ENCODE measurements at regions not wholly inside any gene's neighbourhood (a gene's known extent, or its start where the extent isn't known, plus 50 kb on each side); places are given as distances from the start of the nearest gene placed in this dataset.

DNA sequence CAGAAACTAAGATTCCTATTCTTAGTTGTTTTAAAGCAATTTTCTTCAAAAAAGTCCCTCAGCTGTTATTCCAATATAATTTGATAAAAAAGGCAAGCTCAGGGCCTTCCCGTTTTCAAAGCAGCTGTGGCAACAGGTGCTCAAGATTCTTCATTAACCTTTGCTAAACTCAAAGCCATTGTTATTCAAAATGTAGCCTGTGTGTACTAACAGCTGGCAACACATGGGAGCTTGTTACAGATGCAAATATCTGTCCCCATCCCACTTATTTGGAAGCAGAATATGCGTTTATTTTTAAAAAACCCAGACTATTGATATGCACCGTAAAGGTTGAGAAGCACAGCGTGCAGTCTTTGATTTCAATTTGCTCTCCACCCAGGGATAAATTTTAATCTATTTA, 210.4 kb upstream of the SYT10 start:
- TF ChIP-seq ZC3H10 (CRISPR knock-in tag; IDR thresholded peaks at IDR 0.05) (no peak), RARB (CRISPR knock-in tag; IDR thresholded peaks at IDR 0.05) (no peak), OSR1 (CRISPR knock-in tag; IDR thresholded peaks at IDR 0.05) (no peak), ZNF70 (CRISPR knock-in tag; IDR thresholded peaks at IDR 0.05) (no peak), SNAI2 (CRISPR knock-in tag; IDR thresholded peaks at IDR 0.05) (no peak), PPARA (CRISPR knock-in tag; IDR thresholded peaks at IDR 0.05; ENCODE audit: borderline replicate concordance) (no peak), BACH2 (CRISPR knock-in tag; IDR thresholded peaks at IDR 0.05; ENCODE audit: borderline replicate concordance) (no peak), ZFP30 (CRISPR knock-in tag; IDR thresholded peaks at IDR 0.05) (no peak), POU6F1 (CRISPR knock-in tag; IDR thresholded peaks at IDR 0.05; ENCODE audit: borderline replicate concordance, low read depth) (no peak), TOX (CRISPR knock-in tag; IDR thresholded peaks at IDR 0.05; ENCODE audit: borderline replicate concordance) (no peak)
- TF ChIP-seq, protein P1, sequence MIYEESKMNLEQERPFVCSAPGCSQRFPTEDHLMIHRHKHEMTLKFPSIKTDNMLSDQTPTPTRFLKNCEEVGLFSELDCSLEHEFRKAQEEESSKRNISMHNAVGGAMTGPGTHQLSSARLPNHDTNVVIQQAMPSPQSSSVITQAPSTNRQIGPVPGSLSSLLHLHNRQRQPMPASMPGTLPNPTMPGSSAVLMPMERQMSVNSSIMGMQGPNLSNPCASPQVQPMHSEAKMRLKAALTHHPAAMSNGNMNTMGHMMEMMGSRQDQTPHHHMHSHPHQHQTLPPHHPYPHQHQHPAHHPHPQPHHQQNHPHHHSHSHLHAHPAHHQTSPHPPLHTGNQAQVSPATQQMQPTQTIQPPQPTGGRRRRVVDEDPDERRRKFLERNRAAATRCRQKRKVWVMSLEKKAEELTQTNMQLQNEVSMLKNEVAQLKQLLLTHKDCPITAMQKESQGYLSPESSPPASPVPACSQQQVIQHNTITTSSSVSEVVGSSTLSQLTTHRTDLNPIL (CRISPR knock-in tag; IDR thresholded peaks at IDR 0.05; ENCODE audit: low read depth) = no peak
- TF ChIP-seq, protein P2, sequence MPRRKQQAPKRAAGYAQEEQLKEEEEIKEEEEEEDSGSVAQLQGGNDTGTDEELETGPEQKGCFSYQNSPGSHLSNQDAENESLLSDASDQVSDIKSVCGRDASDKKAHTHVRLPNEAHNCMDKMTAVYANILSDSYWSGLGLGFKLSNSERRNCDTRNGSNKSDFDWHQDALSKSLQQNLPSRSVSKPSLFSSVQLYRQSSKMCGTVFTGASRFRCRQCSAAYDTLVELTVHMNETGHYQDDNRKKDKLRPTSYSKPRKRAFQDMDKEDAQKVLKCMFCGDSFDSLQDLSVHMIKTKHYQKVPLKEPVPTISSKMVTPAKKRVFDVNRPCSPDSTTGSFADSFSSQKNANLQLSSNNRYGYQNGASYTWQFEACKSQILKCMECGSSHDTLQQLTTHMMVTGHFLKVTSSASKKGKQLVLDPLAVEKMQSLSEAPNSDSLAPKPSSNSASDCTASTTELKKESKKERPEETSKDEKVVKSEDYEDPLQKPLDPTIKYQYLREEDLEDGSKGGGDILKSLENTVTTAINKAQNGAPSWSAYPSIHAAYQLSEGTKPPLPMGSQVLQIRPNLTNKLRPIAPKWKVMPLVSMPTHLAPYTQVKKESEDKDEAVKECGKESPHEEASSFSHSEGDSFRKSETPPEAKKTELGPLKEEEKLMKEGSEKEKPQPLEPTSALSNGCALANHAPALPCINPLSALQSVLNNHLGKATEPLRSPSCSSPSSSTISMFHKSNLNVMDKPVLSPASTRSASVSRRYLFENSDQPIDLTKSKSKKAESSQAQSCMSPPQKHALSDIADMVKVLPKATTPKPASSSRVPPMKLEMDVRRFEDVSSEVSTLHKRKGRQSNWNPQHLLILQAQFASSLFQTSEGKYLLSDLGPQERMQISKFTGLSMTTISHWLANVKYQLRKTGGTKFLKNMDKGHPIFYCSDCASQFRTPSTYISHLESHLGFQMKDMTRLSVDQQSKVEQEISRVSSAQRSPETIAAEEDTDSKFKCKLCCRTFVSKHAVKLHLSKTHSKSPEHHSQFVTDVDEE (CRISPR knock-in tag; IDR thresholded peaks at IDR 0.05) = no peak
- no peak for ATAC-seq

GRCh38 chr12:33650832-33651231, 211.2 kb upstream of the SYT10 start:
- no peak for ATAC-seq
- TF ChIP-seq TOX (CRISPR knock-in tag; IDR thresholded peaks at IDR 0.05; ENCODE audit: borderline replicate concordance) (no peak), BACH2 (CRISPR knock-in tag; IDR thresholded peaks at IDR 0.05; ENCODE audit: borderline replicate concordance) (no peak), ISL1 (CRISPR knock-in tag; IDR thresholded peaks at IDR 0.05) (no peak), ZNF8 (CRISPR knock-in tag; IDR thresholded peaks at IDR 0.05) (no peak), PPARA (CRISPR knock-in tag; IDR thresholded peaks at IDR 0.05; ENCODE audit: borderline replicate concordance) (no peak), GLIS3 (CRISPR knock-in tag; IDR thresholded peaks at IDR 0.05) (no peak), SNAI2 (CRISPR knock-in tag; IDR thresholded peaks at IDR 0.05) (no peak), ZNF70 (CRISPR knock-in tag; IDR thresholded peaks at IDR 0.05) (no peak), ZNF565 (CRISPR knock-in tag; conservative IDR thresholded peaks at IDR 0.05; ENCODE audit: low read depth) (no peak), ESRRG (CRISPR knock-in tag; IDR thresholded peaks at IDR 0.05) (no peak), ZFP30 (CRISPR knock-in tag; IDR thresholded peaks at IDR 0.05) (no peak), ZC3H10 (CRISPR knock-in tag; IDR thresholded peaks at IDR 0.05) (no peak), POU6F1 (CRISPR knock-in tag; IDR thresholded peaks at IDR 0.05; ENCODE audit: borderline replicate concordance, low read depth) (no peak), ARNTL (CRISPR knock-in tag; IDR thresholded peaks at IDR 0.05; ENCODE audit: borderline replicate concordance, low read depth) (no peak)
- TF ChIP-seq, protein P2 (CRISPR knock-in tag; IDR thresholded peaks at IDR 0.05) = no peak
- TF ChIP-seq, protein P3, sequence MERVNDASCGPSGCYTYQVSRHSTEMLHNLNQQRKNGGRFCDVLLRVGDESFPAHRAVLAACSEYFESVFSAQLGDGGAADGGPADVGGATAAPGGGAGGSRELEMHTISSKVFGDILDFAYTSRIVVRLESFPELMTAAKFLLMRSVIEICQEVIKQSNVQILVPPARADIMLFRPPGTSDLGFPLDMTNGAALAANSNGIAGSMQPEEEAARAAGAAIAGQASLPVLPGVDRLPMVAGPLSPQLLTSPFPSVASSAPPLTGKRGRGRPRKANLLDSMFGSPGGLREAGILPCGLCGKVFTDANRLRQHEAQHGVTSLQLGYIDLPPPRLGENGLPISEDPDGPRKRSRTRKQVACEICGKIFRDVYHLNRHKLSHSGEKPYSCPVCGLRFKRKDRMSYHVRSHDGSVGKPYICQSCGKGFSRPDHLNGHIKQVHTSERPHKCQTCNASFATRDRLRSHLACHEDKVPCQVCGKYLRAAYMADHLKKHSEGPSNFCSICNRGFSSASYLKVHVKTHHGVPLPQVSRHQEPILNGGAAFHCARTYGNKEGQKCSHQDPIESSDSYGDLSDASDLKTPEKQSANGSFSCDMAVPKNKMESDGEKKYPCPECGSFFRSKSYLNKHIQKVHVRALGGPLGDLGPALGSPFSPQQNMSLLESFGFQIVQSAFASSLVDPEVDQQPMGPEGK (CRISPR knock-in tag; IDR thresholded peaks at IDR 0.05; ENCODE audit: borderline replicate concordance) = no peak
- TF ChIP-seq, protein P1 (CRISPR knock-in tag; IDR thresholded peaks at IDR 0.05; ENCODE audit: low read depth) = no peak
